Stimulated activated CD4-positive, alpha-beta T cell treated with anti-CD3 and anti-CD28 coated beads, TNF-alpha, amount 100 ng/mL, for 24 hours (primary cell): ENCODE measurements at regions not wholly inside any gene's neighbourhood (a gene's known extent, or its start where the extent isn't known, plus 50 kb on each side); places are given as distances from the start of the nearest gene placed in this dataset.

Experiments
- DNase-seq, 3 experiments: peaks; one replicate each; pipeline ENCODE4 v3.0.0-alpha.2; 2020; ENCODE audit warnings: low read depth in 3 of 3

GRCh38 chr2:156845806-156846558 is 409.8 kb downstream of the GPD2 start:
- no peak for DNase-seq

DNA sequence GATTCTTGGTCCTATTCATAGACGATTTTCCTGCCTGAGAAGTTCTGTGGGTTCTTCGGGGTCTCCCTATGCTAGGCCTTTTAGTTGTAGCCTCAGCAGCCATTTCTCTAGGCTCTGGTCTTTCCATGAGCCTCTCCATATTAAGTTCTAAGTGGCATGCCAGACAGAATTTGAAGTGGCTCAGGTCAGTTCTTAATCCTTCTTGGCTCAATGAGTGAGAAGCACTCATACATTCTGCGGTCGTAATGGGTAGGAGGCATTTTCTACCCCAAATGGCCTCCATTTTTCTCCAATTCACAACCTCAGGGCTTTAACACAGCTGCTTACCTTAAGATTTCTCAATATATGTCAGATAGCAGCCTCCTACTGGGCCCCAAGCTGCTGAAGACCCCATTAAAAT is 405.3 kb upstream of the GALNT5 start:
- no peak for DNase-seq

- DNase-seq, result no peak
These were observed 404.8 kb upstream of the GALNT5 start for GRCh38 chr2:156852681-156853080.

DNA sequence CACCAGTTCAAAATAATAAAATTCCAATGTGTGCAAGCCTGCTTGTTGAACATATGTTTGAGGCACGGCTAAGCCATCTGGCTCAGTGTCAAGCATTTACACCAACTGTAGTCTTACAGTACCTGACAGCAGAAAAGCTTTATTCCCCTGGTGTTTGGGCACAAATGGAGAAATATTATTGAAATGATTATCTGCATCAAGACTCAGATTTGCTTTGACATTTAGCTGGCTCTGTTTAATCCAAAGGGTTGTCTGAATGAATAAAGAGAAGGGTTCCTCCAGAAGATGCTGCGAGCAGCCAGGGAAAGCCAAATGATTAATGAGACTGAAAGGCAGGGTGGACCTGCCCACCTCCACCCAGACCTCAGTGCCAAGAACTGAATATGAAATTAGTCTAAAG is 393.2 kb upstream of the GALNT5 start:
- no peak for DNase-seq

GRCh38 chr2:156864753-156865152 is 392.8 kb upstream of the GALNT5 start:
- DNase-seq, result no peak

DNA sequence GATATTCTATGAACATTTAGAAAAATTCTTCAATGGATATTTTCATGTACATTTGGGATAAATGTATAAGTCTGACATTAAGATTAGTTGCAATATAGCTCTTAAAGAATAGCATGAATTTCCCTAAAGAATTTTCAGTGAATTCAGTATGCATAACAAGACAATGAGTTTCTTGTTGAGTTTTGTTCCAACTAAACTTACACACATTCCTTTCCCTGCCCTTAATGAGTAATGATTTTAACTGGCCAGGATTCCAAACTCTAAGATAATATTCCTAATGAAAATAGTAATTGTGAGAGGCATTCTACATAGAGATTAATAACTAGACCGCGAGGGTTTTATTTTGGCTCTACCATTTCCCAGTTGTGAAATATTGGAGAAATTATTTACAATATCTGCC is 390.3 kb upstream of the GALNT5 start:
- no peak for DNase-seq

GRCh38 chr2:156874707-156875106 is 382.8 kb upstream of the GALNT5 start:
- DNase-seq, result no peak

- no peak for DNase-seq
These were observed 373.7 kb upstream of the GALNT5 start for GRCh38 chr2:156883804-156884203.

DNA sequence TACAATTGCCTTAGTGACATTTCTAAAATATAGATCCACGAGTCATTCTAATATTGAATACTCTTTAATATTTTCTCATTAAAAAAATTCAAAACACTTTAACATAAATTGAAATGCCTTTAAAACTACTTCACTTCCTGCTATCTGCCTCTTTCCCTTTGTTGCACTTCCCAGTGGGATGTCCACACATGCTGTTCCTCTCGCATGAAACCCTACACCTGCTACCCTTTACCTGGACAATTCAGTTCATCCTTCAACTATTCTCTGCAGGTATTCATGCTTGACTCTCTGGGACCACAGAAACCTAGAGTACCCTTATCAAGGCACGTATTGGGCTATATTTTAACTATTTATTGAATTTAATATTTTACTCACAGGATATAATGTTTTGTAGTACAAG is 373.3 kb upstream of the GALNT5 start:
- no peak for DNase-seq

GRCh38 chr2:156890529-156891148 is 366.9 kb upstream of the GALNT5 start:
- DNase-seq, result no peak

DNA sequence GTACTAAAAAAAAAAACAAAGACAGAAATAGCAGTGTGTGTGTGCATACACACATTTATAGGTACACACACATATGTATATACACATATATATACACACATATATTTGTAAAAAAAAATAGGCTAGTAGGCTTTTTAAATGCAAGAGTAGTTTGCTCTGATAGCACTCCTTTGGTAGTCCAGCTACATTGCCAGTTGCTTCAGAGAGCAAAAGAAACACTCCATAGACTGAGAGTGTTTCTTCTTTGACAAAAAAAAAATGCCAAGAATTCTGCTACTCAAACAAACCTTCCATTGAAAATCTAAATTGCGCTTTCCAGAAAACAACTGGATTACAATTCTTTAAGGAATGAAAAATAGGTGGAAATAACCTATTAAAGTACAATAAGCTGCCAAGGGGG is 365.9 kb upstream of the GALNT5 start:
- no peak for DNase-seq

DNA sequence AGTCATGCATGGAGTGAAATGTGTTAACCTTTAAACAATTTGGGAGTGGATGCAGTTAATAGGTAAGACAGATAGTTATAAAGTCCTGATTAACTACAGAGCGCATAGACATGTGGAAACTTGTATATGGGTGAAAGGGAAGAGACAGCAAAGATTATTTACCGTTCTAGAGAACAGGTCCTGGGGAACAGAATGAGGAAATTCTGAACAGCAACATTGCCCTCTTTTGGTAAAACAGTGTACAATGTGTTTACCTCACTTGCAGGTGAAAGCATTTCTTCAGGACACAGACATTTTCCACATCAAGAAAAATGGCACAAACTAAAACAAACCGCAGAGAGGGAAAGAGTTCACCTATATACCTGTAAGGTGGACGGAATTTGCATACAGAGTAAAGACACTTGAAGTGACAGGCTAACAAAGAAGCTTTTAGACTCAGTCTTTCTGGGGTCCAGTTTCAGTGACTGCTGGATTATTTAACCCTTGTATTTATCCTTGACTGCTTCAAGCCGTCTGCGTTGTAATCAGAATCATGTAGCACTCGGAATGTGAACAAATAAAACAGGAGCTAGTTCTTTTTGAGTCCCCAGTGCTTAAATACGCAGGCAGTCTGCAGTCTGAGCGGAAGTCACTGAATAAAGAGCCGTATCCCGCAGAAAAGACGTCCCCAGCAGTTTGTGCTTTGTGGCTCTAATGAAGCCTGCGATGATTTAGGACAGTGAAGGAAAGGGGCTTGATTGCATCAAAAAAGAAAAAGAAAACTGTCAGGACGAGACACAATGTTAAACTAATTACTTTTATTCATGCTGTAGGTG is 364.8 kb upstream of the GALNT5 start:
- DNase-seq, result no peak

- no peak for DNase-seq
These were observed 361.2 kb upstream of the GALNT5 start for GRCh38 chr2:156896294-156896693.

DNA sequence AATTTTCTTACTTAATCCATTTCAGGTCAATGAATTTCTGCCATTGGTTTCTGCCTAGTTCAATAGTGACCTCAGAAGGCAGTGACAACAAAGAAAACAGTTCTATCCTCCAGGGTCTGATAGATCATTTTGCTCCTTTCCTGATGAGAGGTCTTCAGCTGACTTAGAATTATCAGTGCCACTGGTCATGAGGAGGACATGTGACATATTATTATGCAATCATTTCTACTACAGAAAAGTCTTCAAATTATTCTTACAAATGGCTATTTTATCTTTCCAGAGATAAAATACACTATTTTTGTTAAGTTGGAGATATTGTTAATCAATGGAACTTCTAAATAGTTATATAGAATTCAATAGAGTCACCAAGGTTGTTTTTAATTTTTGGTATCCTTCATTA is 360.0 kb upstream of the GALNT5 start:
- DNase-seq, result no peak

DNA sequence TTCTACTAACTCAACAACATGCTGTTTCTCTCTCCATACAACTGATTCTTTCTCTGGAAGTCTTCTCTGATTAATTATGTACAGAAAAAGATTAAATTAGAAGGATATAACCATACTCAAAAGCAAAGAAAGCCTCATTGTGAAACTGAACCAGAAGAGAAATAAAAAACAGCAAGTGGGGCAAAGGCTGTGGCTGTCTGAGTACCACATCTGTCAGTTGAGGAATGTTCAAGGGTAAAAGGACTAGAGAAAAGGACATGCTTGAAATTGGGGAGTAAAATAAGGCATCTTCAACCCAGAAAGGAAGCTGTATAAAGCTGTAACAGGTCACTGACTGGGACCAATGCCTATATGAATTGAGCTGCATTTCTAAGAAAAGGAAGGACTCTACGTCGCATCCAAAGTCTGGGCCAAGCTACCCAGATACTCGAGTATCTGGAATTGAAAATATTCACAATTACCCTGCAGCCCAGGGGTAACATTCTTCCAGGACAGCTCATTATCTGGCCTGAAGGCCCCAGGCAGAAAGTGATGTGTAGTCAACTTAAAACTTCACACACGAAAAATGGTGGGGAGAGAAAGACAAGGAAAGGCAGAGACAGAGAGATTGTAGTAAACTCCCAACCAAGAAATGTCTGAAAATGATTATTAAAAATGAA is 356.0 kb upstream of the GALNT5 start:
- DNase-seq, result no peak

GRCh38 chr2:156903335-156903734 is 354.2 kb upstream of the GALNT5 start:
- no peak for DNase-seq

GRCh38 chr2:156907806-156908205 is 349.7 kb upstream of the GALNT5 start:
- no peak for DNase-seq

- DNase-seq, result no peak
These were observed 348.7 kb upstream of the GALNT5 start for GRCh38 chr2:156908825-156909224.

DNA sequence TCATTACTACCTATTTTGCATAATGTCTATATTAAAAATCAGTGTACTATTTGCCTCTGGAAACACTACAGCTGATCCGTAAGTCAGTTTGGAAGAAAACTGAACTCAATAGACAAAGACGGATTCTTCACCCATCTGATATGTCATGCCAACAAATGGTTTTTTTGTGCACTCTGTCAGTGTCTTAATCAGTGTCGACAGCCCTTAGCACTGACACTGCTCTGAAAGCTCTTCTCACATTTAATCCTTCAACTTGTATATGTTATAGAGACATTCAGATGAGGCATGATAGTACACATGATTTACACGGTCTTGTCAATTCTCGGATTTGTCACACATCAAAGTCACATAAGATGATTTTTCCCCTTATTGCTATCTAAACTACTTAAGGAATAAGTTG is 347.5 kb upstream of the GALNT5 start:
- DNase-seq, result no peak

GRCh38 chr2:156915332-156915731 is 342.2 kb upstream of the GALNT5 start:
- no peak for DNase-seq

GRCh38 chr2:156918410-156918809 is 339.1 kb upstream of the GALNT5 start:
- DNase-seq, result no peak

GRCh38 chr2:156930423-156930822 is 327.1 kb upstream of the GALNT5 start:
- DNase-seq, result no peak
